ENCODE measurements at regions not wholly inside any gene's neighbourhood (a gene's known extent, or its start where the extent isn't known, plus 50 kb on each side); places are given as distances from the start of the nearest gene placed in this dataset.

GRCh38 chr3:139106013-139106932 lies 61.6 kb upstream of the PRR23C start:
- TF ChIP-seq CTCF (IDR thresholded peaks at IDR 0.05; ENCODE audit: borderline replicate concordance, extremely low read depth, low read length, poor library complexity, severe bottlenecking) (no peak), EZH2 (IDR thresholded peaks at IDR 0.05; ENCODE audit: borderline replicate concordance, low read depth, low read length, severe bottlenecking) (no peak)

Data from DND-41 (cell line).